ENCODE measurements at regions not wholly inside any gene's neighbourhood (a gene's known extent, or its start where the extent isn't known, plus 50 kb on each side); places are given as distances from the start of the nearest gene placed in this dataset.

GRCh38 chr22:49183208-49183825, 644.4 kb downstream of the BRD1 start:
- no peak for DNase-seq

- DNase-seq = no peak
Measured at GRCh38 chr22:49182416-49182815, 645.3 kb downstream of the BRD1 start.

- no peak for DNase-seq
Measured at GRCh38 chr22:49181942-49182341, 645.7 kb downstream of the BRD1 start.

- DNase-seq = no peak
Measured at GRCh38 chr22:49181431-49181830, 646.2 kb downstream of the BRD1 start.

- DNase-seq = no peak
Measured at GRCh38 chr22:49180683-49181024, 647.0 kb downstream of the BRD1 start.

- DNase-seq = no peak
Measured at GRCh38 chr22:49179886-49180682, 647.6 kb downstream of the BRD1 start.

GRCh38 chr22:49179175-49179574, 648.5 kb downstream of the BRD1 start:
- no peak for DNase-seq

- no peak for DNase-seq
Measured at GRCh38 chr22:49178246-49179005, 649.2 kb downstream of the BRD1 start.

- DNase-seq = no peak
Measured at GRCh38 chr22:49177666-49178065, 650.0 kb downstream of the BRD1 start.

GRCh38 chr22:49176956-49177355, 650.7 kb downstream of the BRD1 start:
- DNase-seq = no peak

GRCh38 chr22:49170053-49170452, 657.6 kb downstream of the BRD1 start:
- no peak for DNase-seq

GRCh38 chr22:49169074-49169744, 658.5 kb downstream of the BRD1 start:
- DNase-seq = no peak

- no peak for DNase-seq
Measured at GRCh38 chr22:49168219-49168813, 659.4 kb downstream of the BRD1 start.

- no peak for DNase-seq
Measured at GRCh38 chr22:49166746-49167145, 660.9 kb downstream of the BRD1 start.

- no peak for DNase-seq
Measured at GRCh38 chr22:49166211-49166610, 661.5 kb downstream of the BRD1 start.

- no peak for DNase-seq
Measured at GRCh38 chr22:49164773-49165320, 662.8 kb downstream of the BRD1 start.

GRCh38 chr22:49163960-49164690, 663.5 kb downstream of the BRD1 start:
- DNase-seq = no peak

- no peak for DNase-seq
Measured at GRCh38 chr22:49163258-49163959, 664.3 kb downstream of the BRD1 start.

GRCh38 chr22:49162841-49163240, 664.8 kb downstream of the BRD1 start:
- no peak for DNase-seq

- DNase-seq = no peak
Measured at GRCh38 chr22:49161002-49161850, 666.4 kb downstream of the BRD1 start.

All from activated T-cell treated with anti-CD3 and anti-CD28 coated beads, Interleukin-2, amount 50 U/mL, for 48 hours (primary cell).